Peyer's patch (tissue), 4 donors: ENCODE measurements at regions not wholly inside any gene's neighbourhood (a gene's known extent, or its start where the extent isn't known, plus 50 kb on each side); places are given as distances from the start of the nearest gene placed in this dataset.

ENCODE experiments used
- CTCF ChIP-seq, 6 experiments: fragments of 450-650 bp in 4 of 6; fragments of 200-600 bp in 2 of 6; sonication (generic) in 1 of 6; IDR thresholded peaks; one replicate each; pipeline ENCODE4 v1.5.1; 2017 to 2019; ENCODE audit warnings: antibody characterized with exemption in 6 of 6, mild to moderate bottlenecking in 3 of 6, moderate library complexity in 1 of 6
- POLR2A ChIP-seq, 2 donors: fragments of 450-650 bp; IDR thresholded peaks; one replicate each; pipeline ENCODE4 v1.5.1; 2017; ENCODE audit warnings: antibody characterized with exemption in 2 of 2, mild to moderate bottlenecking in 2 of 2, moderate library complexity in 2 of 2

GRCh38 chr13:78430166-78430791 lies 173.1 kb downstream of the POU4F1 start:
- TF ChIP-seq CTCF (IDR thresholded peaks at IDR 0.05) (no peak), POLR2A (IDR thresholded peaks at IDR 0.05) (no peak)
